ENCODE measurements at regions not wholly inside any gene's neighbourhood (a gene's known extent, or its start where the extent isn't known, plus 50 kb on each side); places are given as distances from the start of the nearest gene placed in this dataset.

GRCh38 chr2:225340923-225341322 lies 58.6 kb upstream of the NYAP2 start:
- no peak overlapping the region for H3K4me3 Mint-ChIP-seq
- H3K27me3 Mint-ChIP-seq (ENCODE audit: low read depth): peaks cover 4% of the 10 kb centered on the region
- H3K4me1 Mint-ChIP-seq (ENCODE audit: low read depth): no peaks in the 10 kb centered on the region
- H3K36me3 Mint-ChIP-seq (ENCODE audit: low read depth): no peaks in the 10 kb centered on the region
- H3K9me3 Mint-ChIP-seq: no peaks in the 10 kb centered on the region
- H3K27ac Mint-ChIP-seq: no peak overlapping the region

DNA sequence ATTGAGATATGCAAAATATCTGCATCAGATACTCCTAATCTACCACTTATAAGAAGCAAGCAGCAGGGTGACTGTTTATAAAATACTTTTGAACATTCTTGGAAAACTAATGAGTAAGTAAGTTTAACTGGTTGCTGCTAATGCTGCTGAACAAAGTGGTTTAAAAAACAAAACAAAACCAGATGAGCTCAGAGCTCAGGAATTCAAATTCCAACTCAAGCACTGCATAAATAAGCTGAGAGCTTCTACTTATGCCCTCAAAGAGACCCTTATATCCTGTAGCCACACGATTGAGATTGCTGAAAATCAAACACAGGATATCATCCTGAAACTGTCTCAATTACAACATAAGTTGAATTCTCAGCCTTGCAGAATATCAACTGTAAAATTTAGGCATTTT lies 62.3 kb upstream of the NYAP2 start:
- H3K36me3 Mint-ChIP-seq (ENCODE audit: low read depth): no peaks in the 10 kb centered on the region
- no peak overlapping the region for H3K4me3 Mint-ChIP-seq
- H3K27me3 Mint-ChIP-seq (ENCODE audit: low read depth): peaks cover 4% of the 10 kb centered on the region
- no peaks in the 10 kb centered on the region for H3K4me1 Mint-ChIP-seq (ENCODE audit: low read depth)
- no peaks in the 10 kb centered on the region for H3K9me3 Mint-ChIP-seq
- no peak overlapping the region for H3K27ac Mint-ChIP-seq

- no peaks in the 10 kb centered on the region for H3K27me3 Mint-ChIP-seq (ENCODE audit: low read depth)
- no peak overlapping the region for H3K4me3 Mint-ChIP-seq
- H3K9me3 Mint-ChIP-seq: no peaks in the 10 kb centered on the region
- H3K36me3 Mint-ChIP-seq (ENCODE audit: low read depth): no peaks in the 10 kb centered on the region
- H3K4me1 Mint-ChIP-seq (ENCODE audit: low read depth): no peaks in the 10 kb centered on the region
- H3K27ac Mint-ChIP-seq: no peak overlapping the region
Measured at GRCh38 chr2:225334514-225334913, 65.0 kb upstream of the NYAP2 start.

GRCh38 chr2:225328192-225328591 lies 71.3 kb upstream of the NYAP2 start:
- H3K9me3 Mint-ChIP-seq: no peaks in the 10 kb centered on the region
- H3K27ac Mint-ChIP-seq: no peak overlapping the region
- H3K27me3 Mint-ChIP-seq (ENCODE audit: low read depth): no peaks in the 10 kb centered on the region
- no peak overlapping the region for H3K4me3 Mint-ChIP-seq
- H3K36me3 Mint-ChIP-seq (ENCODE audit: low read depth): no peaks in the 10 kb centered on the region
- H3K4me1 Mint-ChIP-seq (ENCODE audit: low read depth): no peaks in the 10 kb centered on the region

DNA sequence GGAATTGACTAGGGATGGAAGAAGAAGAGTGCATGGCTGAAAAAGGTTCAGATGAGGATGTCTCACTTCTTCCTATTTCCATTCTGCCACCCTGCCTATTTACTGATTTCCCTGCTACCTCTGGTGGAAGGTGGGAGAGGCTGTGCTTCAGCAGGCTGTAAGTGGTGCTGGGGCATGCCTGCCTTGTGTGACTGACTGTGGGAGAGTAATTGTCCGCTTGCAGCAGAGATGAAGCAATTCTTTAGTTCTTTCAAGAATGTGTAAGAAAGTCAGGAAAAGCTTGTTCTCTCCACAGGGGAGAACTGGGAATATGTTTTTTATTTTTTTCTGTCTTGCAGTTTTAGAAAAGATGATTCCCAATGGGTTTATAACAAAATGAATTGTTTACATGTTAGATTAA lies 72.5 kb upstream of the NYAP2 start:
- Mint-ChIP-seq H3K27me3 (ENCODE audit: low read depth) (no peaks in the 10 kb centered on the region), H3K9me3 (no peaks in the 10 kb centered on the region), H3K4me3 (no peak overlapping the region), H3K4me1 (ENCODE audit: low read depth) (no peaks in the 10 kb centered on the region), H3K36me3 (ENCODE audit: low read depth) (no peaks in the 10 kb centered on the region), H3K27ac (no peak overlapping the region)

DNA sequence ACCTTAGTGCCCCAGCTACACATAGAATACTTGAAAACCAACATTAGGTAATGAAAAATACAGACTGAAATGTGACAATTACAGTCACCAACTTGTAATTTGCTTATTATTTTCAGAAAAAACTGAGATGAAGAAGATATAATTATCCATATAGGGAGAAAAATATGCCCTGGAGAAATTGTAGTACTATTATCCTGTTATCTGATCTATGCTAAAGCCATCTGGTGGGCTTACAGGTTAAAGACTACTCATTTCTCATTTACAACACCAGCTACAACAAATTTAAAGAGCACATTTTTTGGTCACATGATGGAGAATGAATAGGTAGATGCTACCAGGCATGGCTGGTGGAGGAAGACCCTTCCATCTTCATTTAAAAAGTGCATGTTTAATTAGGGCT lies 79.6 kb upstream of the NYAP2 start:
- Mint-ChIP-seq H3K27ac (no peak overlapping the region), H3K4me3 (no peak overlapping the region), H3K27me3 (ENCODE audit: low read depth) (no peaks in the 10 kb centered on the region)

DNA sequence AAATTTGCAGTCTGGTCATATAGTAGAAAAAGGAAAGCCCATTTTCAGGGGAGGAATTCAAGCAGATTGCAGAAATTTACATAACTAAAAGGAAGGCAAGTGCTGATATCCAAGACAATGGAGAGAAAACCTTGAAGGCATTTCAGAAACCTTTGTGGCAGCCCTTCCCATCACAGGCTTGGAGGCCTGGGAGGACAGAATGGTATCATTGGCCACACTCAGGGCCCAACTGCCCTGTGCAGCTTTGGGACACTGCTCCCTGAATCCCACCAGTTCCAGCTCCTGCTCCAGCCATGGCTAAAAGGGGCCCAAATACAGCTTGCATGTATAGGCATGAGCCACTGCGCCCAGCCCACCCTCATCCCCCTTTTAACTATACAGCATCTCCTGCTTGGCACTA lies 81.1 kb upstream of the NYAP2 start:
- no peaks in the 10 kb centered on the region for H3K27me3 Mint-ChIP-seq (ENCODE audit: low read depth)
- H3K4me1 Mint-ChIP-seq (ENCODE audit: low read depth): no peaks in the 10 kb centered on the region
- H3K27ac Mint-ChIP-seq: no peak overlapping the region
- no peaks in the 10 kb centered on the region for H3K36me3 Mint-ChIP-seq (ENCODE audit: low read depth)
- no peaks in the 10 kb centered on the region for H3K9me3 Mint-ChIP-seq
- no peak overlapping the region for H3K4me3 Mint-ChIP-seq

More for the DNA sequence above, 79.6 kb upstream of the NYAP2 start:
- H3K36me3 Mint-ChIP-seq (ENCODE audit: low read depth): no peaks in the 10 kb centered on the region
- no peaks in the 10 kb centered on the region for H3K4me1 Mint-ChIP-seq (ENCODE audit: low read depth)
- no peaks in the 10 kb centered on the region for H3K9me3 Mint-ChIP-seq

GRCh38 chr2:225317186-225317585 lies 82.3 kb upstream of the NYAP2 start:
- H3K4me3 Mint-ChIP-seq: no peak overlapping the region
- no peaks in the 10 kb centered on the region for H3K36me3 Mint-ChIP-seq (ENCODE audit: low read depth)
- H3K27ac Mint-ChIP-seq: no peak overlapping the region
- no peaks in the 10 kb centered on the region for H3K27me3 Mint-ChIP-seq (ENCODE audit: low read depth)
- no peaks in the 10 kb centered on the region for H3K4me1 Mint-ChIP-seq (ENCODE audit: low read depth)
- H3K9me3 Mint-ChIP-seq: no peaks in the 10 kb centered on the region

- Mint-ChIP-seq H3K36me3 (ENCODE audit: low read depth) (no peaks in the 10 kb centered on the region), H3K27me3 (ENCODE audit: low read depth) (no peaks in the 10 kb centered on the region), H3K27ac (no peak overlapping the region), H3K4me1 (ENCODE audit: low read depth) (no peaks in the 10 kb centered on the region), H3K9me3 (no peaks in the 10 kb centered on the region), H3K4me3 (no peak overlapping the region)
Measured at GRCh38 chr2:225310745-225311144, 88.8 kb upstream of the NYAP2 start.

GRCh38 chr2:225309516-225309915 lies 90.0 kb upstream of the NYAP2 start:
- Mint-ChIP-seq H3K36me3 (ENCODE audit: low read depth) (no peaks in the 10 kb centered on the region), H3K9me3 (no peaks in the 10 kb centered on the region), H3K4me1 (ENCODE audit: low read depth) (no peaks in the 10 kb centered on the region), H3K27me3 (ENCODE audit: low read depth) (no peaks in the 10 kb centered on the region), H3K27ac (no peak overlapping the region), H3K4me3 (no peak overlapping the region)

DNA sequence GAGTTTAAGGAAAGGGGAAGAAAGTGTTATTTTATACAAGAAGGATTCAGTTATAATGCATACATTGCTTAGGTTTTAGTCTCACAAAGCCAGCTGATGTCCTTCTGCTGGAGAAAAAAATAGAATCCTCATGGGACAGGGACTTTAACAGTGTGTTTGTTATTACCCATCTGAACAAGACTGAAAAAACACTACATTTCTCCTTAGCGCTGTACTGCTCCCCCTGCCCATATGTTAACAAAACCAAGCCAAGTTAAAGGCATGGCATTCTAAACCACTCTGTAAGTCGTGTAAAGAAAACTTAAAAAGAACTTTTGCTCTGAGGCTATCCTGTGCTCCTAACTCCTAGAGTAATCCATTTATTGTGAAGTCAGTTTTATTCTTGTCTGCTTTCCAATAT lies 102.6 kb upstream of the NYAP2 start:
- peaks cover 10% of the 10 kb centered on the region for H3K9me3 Mint-ChIP-seq
- H3K4me3 Mint-ChIP-seq: no peak overlapping the region
- no peaks in the 10 kb centered on the region for H3K4me1 Mint-ChIP-seq (ENCODE audit: low read depth)
- no peak overlapping the region for H3K27ac Mint-ChIP-seq
- H3K36me3 Mint-ChIP-seq (ENCODE audit: low read depth): no peaks in the 10 kb centered on the region
- H3K27me3 Mint-ChIP-seq (ENCODE audit: low read depth): no peaks in the 10 kb centered on the region

- no peaks in the 10 kb centered on the region for H3K9me3 Mint-ChIP-seq
- H3K27ac Mint-ChIP-seq: no peak overlapping the region
- H3K36me3 Mint-ChIP-seq (ENCODE audit: low read depth): no peaks in the 10 kb centered on the region
Measured at GRCh38 chr2:225295102-225295501, 104.4 kb upstream of the NYAP2 start.

GRCh38 chr2:225293638-225294037 lies 105.9 kb upstream of the NYAP2 start:
- Mint-ChIP-seq H3K4me1 (ENCODE audit: low read depth) (no peaks in the 10 kb centered on the region), H3K4me3 (no peak overlapping the region), H3K9me3 (no peaks in the 10 kb centered on the region), H3K36me3 (ENCODE audit: low read depth) (no peaks in the 10 kb centered on the region), H3K27ac (no peak overlapping the region), H3K27me3 (ENCODE audit: low read depth) (no peaks in the 10 kb centered on the region)

More at GRCh38 chr2:225295102-225295501, 104.4 kb upstream of the NYAP2 start:
- Mint-ChIP-seq H3K4me3 (no peak overlapping the region), H3K4me1 (ENCODE audit: low read depth) (no peaks in the 10 kb centered on the region), H3K27me3 (ENCODE audit: low read depth) (no peaks in the 10 kb centered on the region)

DNA sequence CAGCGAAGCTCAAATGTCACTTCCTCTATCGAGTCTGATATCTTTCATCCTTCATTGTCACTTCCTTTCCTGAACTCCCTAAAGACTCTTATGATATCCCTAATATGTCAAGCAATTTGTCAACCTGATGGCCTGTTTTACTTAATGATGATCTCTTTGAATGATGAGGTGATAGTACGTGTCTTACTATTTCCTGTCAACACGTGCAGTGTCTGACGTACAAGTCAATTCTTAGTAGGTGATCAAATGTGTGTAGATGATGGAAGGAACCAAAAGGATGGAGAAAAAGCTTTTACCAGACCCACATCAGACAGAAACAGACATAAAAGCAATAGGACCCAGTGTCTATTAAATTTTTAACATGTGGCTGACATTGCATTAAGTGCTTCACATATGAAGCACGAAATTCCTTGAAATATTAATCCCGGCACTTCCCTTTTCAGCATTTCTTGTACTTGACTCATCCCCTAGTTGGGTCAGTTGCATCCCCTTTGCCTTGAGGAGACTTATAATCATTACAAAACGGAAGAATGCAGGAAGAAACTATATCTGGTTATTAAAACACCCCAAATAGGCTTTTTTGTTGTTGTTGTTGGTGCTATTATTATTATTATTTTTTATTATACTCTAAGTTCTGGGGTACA lies 108.6 kb upstream of the NYAP2 start:
- H3K4me3 Mint-ChIP-seq: no peak overlapping the region
- H3K27ac Mint-ChIP-seq: no peak overlapping the region

DNA sequence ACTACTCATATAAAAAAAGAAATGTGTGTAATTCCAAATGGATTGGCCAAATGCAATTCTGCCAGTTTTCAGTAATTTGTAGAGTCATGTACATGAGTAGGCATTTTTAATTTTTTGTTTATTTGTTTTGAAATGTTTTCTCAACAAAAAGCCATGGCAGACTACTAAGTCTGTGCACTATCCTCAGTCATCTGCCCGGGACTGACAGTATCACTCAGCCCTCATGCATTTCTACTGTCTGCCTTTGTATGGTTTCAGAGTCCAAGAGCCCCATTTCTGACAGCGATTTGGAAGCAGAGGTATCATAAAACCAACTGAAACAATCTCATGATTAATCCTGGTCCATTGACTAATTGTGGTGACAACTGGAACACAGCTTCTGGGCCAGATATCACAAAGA lies 109.9 kb upstream of the NYAP2 start:
- no peak overlapping the region for H3K4me3 Mint-ChIP-seq
- H3K4me1 Mint-ChIP-seq (ENCODE audit: low read depth): no peaks in the 10 kb centered on the region
- no peaks in the 10 kb centered on the region for H3K36me3 Mint-ChIP-seq (ENCODE audit: low read depth)
- no peaks in the 10 kb centered on the region for H3K9me3 Mint-ChIP-seq
- no peaks in the 10 kb centered on the region for H3K27me3 Mint-ChIP-seq (ENCODE audit: low read depth)
- no peak overlapping the region for H3K27ac Mint-ChIP-seq

More for the DNA sequence above, 108.6 kb upstream of the NYAP2 start:
- Mint-ChIP-seq H3K36me3 (ENCODE audit: low read depth) (no peaks in the 10 kb centered on the region), H3K27me3 (ENCODE audit: low read depth) (no peaks in the 10 kb centered on the region), H3K4me1 (ENCODE audit: low read depth) (no peaks in the 10 kb centered on the region), H3K9me3 (no peaks in the 10 kb centered on the region)

DNA sequence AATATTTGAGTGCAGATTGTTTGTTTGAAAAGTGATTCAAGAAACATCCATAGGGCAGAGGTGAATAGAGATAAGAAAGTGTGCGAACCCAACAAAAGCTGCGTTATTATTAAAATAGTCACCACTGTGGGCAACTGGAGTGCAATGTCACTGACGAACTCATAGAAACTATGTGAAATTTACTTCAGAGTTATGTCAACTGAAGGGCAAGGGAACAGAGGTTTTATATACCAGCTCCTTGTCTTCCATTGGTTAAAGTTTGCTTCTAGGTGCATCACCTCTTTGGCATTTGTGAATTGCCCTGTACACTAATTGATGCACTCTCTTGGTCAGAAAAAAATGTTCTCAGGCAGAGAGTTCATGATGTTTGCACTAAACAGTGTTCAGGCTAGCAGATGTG lies 110.5 kb upstream of the NYAP2 start:
- H3K4me3 Mint-ChIP-seq: no peak overlapping the region
- H3K9me3 Mint-ChIP-seq: no peaks in the 10 kb centered on the region
- no peaks in the 10 kb centered on the region for H3K4me1 Mint-ChIP-seq (ENCODE audit: low read depth)
- H3K36me3 Mint-ChIP-seq (ENCODE audit: low read depth): no peaks in the 10 kb centered on the region
- no peak overlapping the region for H3K27ac Mint-ChIP-seq
- no peaks in the 10 kb centered on the region for H3K27me3 Mint-ChIP-seq (ENCODE audit: low read depth)

Data from T-helper 1 cell treated with Interleukin-12 subunit alpha and Interleukin-12 subunit beta and Interleukin-4 antibody, amounts not matched to agents 30 μg/mL and 1 μg/mL, for 36 hours (primary cell).